ENCODE measurements at regions not wholly inside any gene's neighbourhood (a gene's known extent, or its start where the extent isn't known, plus 50 kb on each side); places are given as distances from the start of the nearest gene placed in this dataset.

- DNase-seq (ENCODE audit: low spot score) (no peak), ATAC-seq (peak; percentile 63), FAIRE-seq (no peak)
- H3K9ac ChIP-seq (ENCODE audit: insufficient read depth, low read depth, low read length) = no peak overlapping the region
- H3K9me3 ChIP-seq (ENCODE audit: low read length) = no peaks in the 10 kb centered on the region
- no peaks in the 10 kb centered on the region for H4K20me1 ChIP-seq (ENCODE audit: insufficient read depth, low read length)
- H2AFZ ChIP-seq (ENCODE audit: low read length) = no peak overlapping the region
- TF ChIP-seq ZNF382 (CRISPR knock-in tag; IDR thresholded peaks at IDR 0.05; ENCODE audit: borderline replicate concordance) (no peak), MBD4 (IDR thresholded peaks at IDR 0.05; ENCODE audit: borderline replicate concordance, low read length) (no peak), RFXAP (CRISPR knock-in tag; IDR thresholded peaks at IDR 0.05; ENCODE audit: borderline replicate concordance) (no peak), KLF15 (CRISPR knock-in tag; IDR thresholded peaks at IDR 0.05; ENCODE audit: borderline replicate concordance) (no peak), ZIK1 (CRISPR knock-in tag; IDR thresholded peaks at IDR 0.05; ENCODE audit: borderline replicate concordance, low read depth) (no peak), ZNF17 (CRISPR knock-in tag; IDR thresholded peaks at IDR 0.05) (no peak), DPF2 (CRISPR knock-in tag; IDR thresholded peaks at IDR 0.05; ENCODE audit: borderline replicate concordance, low read depth) (no peak), TFDP1 (CRISPR knock-in tag; IDR thresholded peaks at IDR 0.05; ENCODE audit: borderline replicate concordance) (no peak), RARG (CRISPR knock-in tag; IDR thresholded peaks at IDR 0.05; ENCODE audit: low read depth) (no peak), ZFP36L1 (CRISPR knock-in tag; IDR thresholded peaks at IDR 0.05) (no peak), HES4 (CRISPR knock-in tag; IDR thresholded peaks at IDR 0.05; ENCODE audit: borderline replicate concordance) (no peak), ZNF772 (CRISPR knock-in tag; IDR thresholded peaks at IDR 0.05) (no peak), ZNF441 (CRISPR knock-in tag; IDR thresholded peaks at IDR 0.05; ENCODE audit: borderline replicate concordance) (no peak), ZNF775 (CRISPR knock-in tag; IDR thresholded peaks at IDR 0.05; ENCODE audit: borderline replicate concordance) (no peak), ZNF281 (CRISPR knock-in tag; IDR thresholded peaks at IDR 0.05; ENCODE audit: borderline replicate concordance) (no peak), ZFP1 (CRISPR knock-in tag; IDR thresholded peaks at IDR 0.05) (no peak)
- TF ChIP-seq, protein P1, sequence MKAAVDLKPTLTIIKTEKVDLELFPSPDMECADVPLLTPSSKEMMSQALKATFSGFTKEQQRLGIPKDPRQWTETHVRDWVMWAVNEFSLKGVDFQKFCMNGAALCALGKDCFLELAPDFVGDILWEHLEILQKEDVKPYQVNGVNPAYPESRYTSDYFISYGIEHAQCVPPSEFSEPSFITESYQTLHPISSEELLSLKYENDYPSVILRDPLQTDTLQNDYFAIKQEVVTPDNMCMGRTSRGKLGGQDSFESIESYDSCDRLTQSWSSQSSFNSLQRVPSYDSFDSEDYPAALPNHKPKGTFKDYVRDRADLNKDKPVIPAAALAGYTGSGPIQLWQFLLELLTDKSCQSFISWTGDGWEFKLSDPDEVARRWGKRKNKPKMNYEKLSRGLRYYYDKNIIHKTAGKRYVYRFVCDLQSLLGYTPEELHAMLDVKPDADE (CRISPR knock-in tag; IDR thresholded peaks at IDR 0.05) = no peak
- TF ChIP-seq, protein P2, sequence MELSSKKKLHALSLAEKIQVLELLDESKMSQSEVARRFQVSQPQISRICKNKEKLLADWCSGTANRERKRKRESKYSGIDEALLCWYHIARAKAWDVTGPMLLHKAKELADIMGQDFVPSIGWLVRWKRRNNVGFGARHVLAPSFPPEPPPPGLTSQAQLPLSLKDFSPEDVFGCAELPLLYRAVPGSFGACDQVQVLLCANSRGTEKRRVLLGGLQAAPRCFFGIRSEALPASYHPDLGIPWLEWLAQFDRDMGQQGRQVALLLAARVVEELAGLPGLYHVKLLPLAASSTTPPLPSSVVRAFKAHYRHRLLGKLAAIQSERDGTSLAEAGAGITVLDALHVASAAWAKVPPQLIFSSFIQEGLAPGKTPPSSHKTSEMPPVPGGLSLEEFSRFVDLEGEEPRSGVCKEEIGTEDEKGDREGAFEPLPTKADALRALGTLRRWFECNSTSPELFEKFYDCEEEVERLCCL (CRISPR knock-in tag; IDR thresholded peaks at IDR 0.05; ENCODE audit: borderline replicate concordance) = no peak
- intact Hi-C loops (cut with micrococcal nuclease; ENCODE audit: unreplicated experiment) = no loop called here
- peaks cover 0 to 51% of the 10 kb centered on the region in 2 experiments; a peak in 2 of 5 replicates for H3K27me3 ChIP-seq (ENCODE audit: control insufficient read depth in 1 of 2, insufficient read depth in 2 of 2, low read length in 2 of 2)
- BruUV-seq (replicated peaks) = no TSS peak
- WGBS (ENCODE audit: low lambda C conversion rate) = 10% methylated on average over 4 of the region's 8 CpGs
- no peaks in the 10 kb centered on the region for H3K79me2 ChIP-seq (ENCODE audit: insufficient read depth, low read length)
- no peak overlapping the region for H3K4me3 ChIP-seq (replicated peaks in 1 of 3; ENCODE audit: insufficient read depth in 1 of 3, low read depth in 2 of 3, low read length in 3 of 3)
- no peak overlapping the region for H3K27ac ChIP-seq (ENCODE audit: extremely low read length, insufficient read depth, low read length)
- in situ Hi-C loops (cut with HindIII; ENCODE audit: extremely low pct_ligation_motif_present, low pct_unique_long_range_greater_than_20kb) = no loop called here
- ChIA-PET CTCF (ENCODE audit: low intra/inter-chr PET ratio, low total read pairs) (no interaction called here), POLR2A (no interaction called here)
- no peaks in the 10 kb centered on the region for H3K36me3 ChIP-seq (replicated peaks in 1 of 2; ENCODE audit: control insufficient read depth in 1 of 2, insufficient read depth in 2 of 2, low read length in 2 of 2)
- no peaks in the 10 kb centered on the region for H3K4me1 ChIP-seq (ENCODE audit: insufficient read depth, low read length)
- no peak overlapping the region for H3K4me2 ChIP-seq (ENCODE audit: low read depth, low read length)
These were observed 441.3 kb upstream of the MKI67 start for GRCh38 chr10:128567551-128567950.

All from HepG2 (cell line).